Bronchial epithelial cell (primary cell): ENCODE measurements at regions not wholly inside any gene's neighbourhood (a gene's known extent, or its start where the extent isn't known, plus 50 kb on each side); places are given as distances from the start of the nearest gene placed in this dataset.
"Not testable (repeated sequence)": the region's sequence is repeated elsewhere in the genome, so short reads cannot be mapped to it uniquely, and the experiment has no call there.

Experiments used
- DNase-seq: peaks from one replicate; pipeline ENCODE4 v3.0.0-alpha.2; 2010; ENCODE audit warnings: low read depth
- FAIRE-seq: peaks from 2 replicates; lab custom pipeline; 2011; peaks lifted over from hg19 to GRCh38; lab: Jason Lieb, UNC
- H3K27me3 ChIP-seq: 2 replicates; pipeline ENCODE4 v1.5.1; 2011; ENCODE audit warnings: low read length; ENCODE audit not compliant: control insufficient read depth, insufficient read depth
- H3K36me3 ChIP-seq: 2 replicates; pipeline ENCODE4 v1.5.1; 2011; ENCODE audit warnings: low read length; ENCODE audit not compliant: control insufficient read depth, insufficient read depth
- H3K4me3 ChIP-seq: 2 replicates; pipeline ENCODE4 v1.5.1; 2011; ENCODE audit warnings: mild to moderate bottlenecking, low read depth, low read length, control low read depth
- TF ChIP-seq, protein P1 (sequence below): IDR thresholded peaks from 2 replicates; pipeline ENCODE4 v1.5.1; 2011; ENCODE audit warnings: mild to moderate bottlenecking, moderate library complexity, low read length, control low read depth, inconsistent platforms; ENCODE audit not compliant: insufficient read depth, severe bottlenecking

DNA sequence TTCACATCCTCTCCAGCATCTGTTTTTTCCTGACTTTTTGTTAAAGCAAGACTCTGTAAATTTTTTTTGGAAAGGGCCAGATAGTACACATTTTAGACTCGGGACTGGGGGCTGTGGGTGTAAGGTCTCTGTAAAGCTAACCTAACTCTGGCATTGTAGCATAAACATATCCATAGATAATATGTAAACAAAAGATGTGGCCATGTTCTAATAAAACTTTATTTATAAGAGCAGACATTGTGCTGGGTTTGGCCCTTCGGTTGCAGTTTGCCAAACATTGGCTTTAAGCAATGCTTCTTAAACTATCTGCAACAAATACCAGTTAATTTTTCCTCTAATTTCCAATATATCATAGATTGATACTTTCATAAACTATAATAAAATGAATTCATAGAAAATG, 605.2 kb downstream of the EBF1 start:
- no peaks in the 10 kb centered on the region for H3K36me3 ChIP-seq
- TF ChIP-seq, protein P1, sequence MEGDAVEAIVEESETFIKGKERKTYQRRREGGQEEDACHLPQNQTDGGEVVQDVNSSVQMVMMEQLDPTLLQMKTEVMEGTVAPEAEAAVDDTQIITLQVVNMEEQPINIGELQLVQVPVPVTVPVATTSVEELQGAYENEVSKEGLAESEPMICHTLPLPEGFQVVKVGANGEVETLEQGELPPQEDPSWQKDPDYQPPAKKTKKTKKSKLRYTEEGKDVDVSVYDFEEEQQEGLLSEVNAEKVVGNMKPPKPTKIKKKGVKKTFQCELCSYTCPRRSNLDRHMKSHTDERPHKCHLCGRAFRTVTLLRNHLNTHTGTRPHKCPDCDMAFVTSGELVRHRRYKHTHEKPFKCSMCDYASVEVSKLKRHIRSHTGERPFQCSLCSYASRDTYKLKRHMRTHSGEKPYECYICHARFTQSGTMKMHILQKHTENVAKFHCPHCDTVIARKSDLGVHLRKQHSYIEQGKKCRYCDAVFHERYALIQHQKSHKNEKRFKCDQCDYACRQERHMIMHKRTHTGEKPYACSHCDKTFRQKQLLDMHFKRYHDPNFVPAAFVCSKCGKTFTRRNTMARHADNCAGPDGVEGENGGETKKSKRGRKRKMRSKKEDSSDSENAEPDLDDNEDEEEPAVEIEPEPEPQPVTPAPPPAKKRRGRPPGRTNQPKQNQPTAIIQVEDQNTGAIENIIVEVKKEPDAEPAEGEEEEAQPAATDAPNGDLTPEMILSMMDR: no peak
- H3K27me3 ChIP-seq: no peaks in the 10 kb centered on the region
- no peak for DNase-seq
- FAIRE-seq: no peak
- H3K4me3 ChIP-seq: no peak overlapping the region

DNA sequence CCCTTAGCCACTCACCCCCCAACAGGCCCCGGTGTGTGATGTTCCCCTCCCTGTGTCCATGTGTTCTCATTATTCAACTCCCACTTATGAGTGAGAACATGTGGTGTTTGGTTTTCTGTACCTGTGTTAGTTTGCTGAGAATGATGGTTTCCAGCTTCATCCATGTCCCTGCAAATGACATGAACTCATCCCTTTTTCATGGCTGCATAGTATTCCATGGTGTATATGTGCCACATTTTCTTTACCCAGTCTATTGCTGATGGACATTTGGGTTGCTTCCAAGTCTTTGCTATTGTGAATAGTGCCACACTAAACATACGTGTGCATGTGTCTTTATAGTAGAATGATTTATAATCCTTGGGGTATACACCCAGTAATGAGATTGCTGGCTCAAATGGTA, 605.7 kb downstream of the EBF1 start:
- H3K27me3 ChIP-seq, H3K36me3 ChIP-seq, H3K4me3 ChIP-seq, FAIRE-seq, DNase-seq: not testable (repeated sequence)

DNA sequence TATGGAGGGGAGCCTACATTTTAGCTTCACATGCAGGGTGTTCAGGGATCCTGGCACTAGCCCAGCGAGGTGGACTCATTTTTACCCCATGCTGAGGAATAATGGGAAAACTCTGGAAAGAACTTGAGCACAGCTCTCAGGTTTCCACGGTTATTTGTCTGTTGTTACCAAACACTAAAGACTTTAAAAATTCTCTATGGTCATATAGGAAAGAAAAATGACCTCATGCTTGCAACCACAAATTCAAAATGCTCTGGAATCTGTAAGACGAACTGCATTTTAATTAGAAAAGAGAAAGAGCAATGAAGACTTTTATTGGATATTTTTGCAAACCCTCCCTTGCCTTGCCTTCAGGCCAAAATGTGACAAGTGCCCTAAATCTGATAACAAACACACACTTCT, 606.9 kb downstream of the EBF1 start:
- DNase-seq: no peak
- Histone ChIP-seq H3K27me3 (no peaks in the 10 kb centered on the region), H3K36me3 (no peaks in the 10 kb centered on the region), H3K4me3 (no peak overlapping the region)
- TF ChIP-seq, protein P1: no peak
- no peak for FAIRE-seq

DNA sequence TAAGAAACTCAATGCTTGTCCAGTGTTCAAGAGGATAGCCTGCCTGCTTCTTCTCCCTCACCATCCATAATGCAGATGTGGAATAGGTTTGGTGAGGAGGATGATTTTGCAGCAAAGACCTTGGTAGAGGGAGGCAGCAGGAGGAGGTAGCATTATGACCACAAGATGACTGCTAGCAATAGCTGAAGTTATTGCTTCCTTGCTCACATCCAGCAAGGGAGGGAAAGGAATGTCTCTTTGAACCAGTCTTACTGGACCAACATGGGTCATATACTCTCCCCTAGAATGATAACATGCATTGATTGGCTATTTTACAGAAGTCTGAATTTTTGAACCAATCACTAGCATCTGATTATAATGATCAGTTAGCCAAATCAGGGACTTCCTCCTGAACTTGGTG, 607.6 kb downstream of the EBF1 start:
- no peaks in the 10 kb centered on the region for H3K36me3 ChIP-seq
- FAIRE-seq: no peak
- H3K4me3 ChIP-seq: no peak overlapping the region
- TF ChIP-seq, protein P1: no peak
- no peak for DNase-seq
- no peaks in the 10 kb centered on the region for H3K27me3 ChIP-seq

DNA sequence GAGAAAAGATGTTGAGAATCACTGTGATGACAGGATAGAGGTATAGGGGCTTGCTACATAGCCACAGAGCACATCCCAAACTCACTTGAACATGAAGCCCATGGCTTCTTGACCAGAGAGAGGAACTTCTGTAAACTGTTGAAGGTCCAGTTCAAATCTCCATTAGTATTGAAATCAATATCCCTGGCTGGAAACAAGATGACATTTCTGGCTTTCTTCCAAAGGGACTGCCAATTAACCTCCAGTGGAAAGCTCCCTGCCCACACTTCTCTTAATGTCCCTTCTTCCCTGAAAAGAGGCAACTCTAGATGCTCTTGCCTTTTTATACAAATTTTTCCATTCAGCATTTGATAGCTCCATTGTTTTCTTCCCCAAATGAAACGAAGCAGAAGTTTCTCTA, 612.1 kb downstream of the EBF1 start:
- TF ChIP-seq, protein P1: no peak
- no peak for DNase-seq
- Histone ChIP-seq H3K27me3 (peaks cover 2% of the 10 kb centered on the region), H3K4me3 (no peak overlapping the region), H3K36me3 (no peaks in the 10 kb centered on the region)
- FAIRE-seq: no peak

DNA sequence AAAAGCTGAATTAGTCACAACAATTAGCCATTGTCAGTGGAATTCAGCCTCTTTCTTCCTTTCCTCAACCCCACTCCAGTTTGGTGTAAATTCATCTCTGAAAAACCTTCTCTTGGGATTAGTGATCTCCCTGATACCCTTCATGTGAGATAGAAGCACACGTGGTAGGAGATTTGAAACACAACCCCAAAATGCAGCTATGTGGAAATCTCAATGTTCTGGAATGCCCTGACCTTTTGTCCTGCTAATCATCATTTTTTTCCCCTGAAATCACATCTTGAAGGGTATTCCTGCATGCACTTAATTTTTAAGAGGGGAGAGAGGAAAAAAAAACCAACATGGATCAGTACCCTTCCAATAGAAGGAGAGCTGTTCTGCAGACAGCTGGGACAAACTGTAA, 612.6 kb downstream of the EBF1 start:
- Histone ChIP-seq H3K27me3 (peaks cover 2% of the 10 kb centered on the region), H3K4me3 (no peak overlapping the region), H3K36me3 (no peaks in the 10 kb centered on the region)
- FAIRE-seq (no peak), DNase-seq (no peak)
- TF ChIP-seq, protein P1: no peak

DNA sequence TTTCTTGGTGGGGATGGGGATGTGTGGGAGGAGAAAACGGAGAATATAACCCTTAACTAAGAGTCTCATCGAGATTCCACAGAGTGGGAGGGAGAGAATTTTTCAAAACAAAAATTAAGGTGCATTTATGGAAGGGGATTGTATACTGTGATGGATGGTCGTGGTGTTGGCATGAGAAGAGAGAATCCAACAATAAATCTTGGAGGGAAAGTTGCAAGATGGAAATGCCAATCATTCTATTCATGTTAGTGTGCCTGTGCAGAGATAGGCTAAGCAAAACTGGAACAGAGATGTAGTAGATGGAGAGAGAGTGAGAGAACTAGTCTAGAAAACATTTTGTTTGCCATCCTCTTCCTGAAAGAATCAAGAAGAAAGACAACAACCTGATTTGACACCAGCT, 613.1 kb downstream of the EBF1 start:
- Histone ChIP-seq H3K27me3 (peaks cover 2% of the 10 kb centered on the region), H3K4me3 (no peak overlapping the region), H3K36me3 (no peaks in the 10 kb centered on the region)
- DNase-seq (no peak), FAIRE-seq (no peak)
- TF ChIP-seq, protein P1: no peak
